Endodermal cell (in vitro differentiated cells): ENCODE measurements at regions not wholly inside any gene's neighbourhood (a gene's known extent, or its start where the extent isn't known, plus 50 kb on each side); places are given as distances from the start of the nearest gene placed in this dataset.

Experiments
- DNase-seq: peaks from one replicate; pipeline ENCODE4 v3.0.0-alpha.2; 2017
- H3K27ac ChIP-seq: 2 replicates; pipeline ENCODE4 v1.5.1; 2013; ENCODE audit warnings: mild to moderate bottlenecking, low read depth, low read length, moderate library complexity
- H3K27me3 ChIP-seq: 2 replicates; pipeline ENCODE4 v1.6.1; 2013; ENCODE audit warnings: mild to moderate bottlenecking, low read length, moderate library complexity; ENCODE audit not compliant: insufficient read depth, control insufficient read depth, poor library complexity, severe bottlenecking
- H3K36me3 ChIP-seq: 2 replicates; pipeline ENCODE4 v1.7.0; 2013; ENCODE audit warnings: mild to moderate bottlenecking, low read length, moderate library complexity; ENCODE audit not compliant: control insufficient read depth, insufficient read depth
- H3K4me1 ChIP-seq: one replicate; pipeline ENCODE4 v1.7.0; 2013; ENCODE audit warnings: low read length; ENCODE audit not compliant: control insufficient read depth, insufficient read depth
- H3K4me3 ChIP-seq: 2 replicates; pipeline ENCODE4 v1.5.1; 2013; ENCODE audit warnings: mild to moderate bottlenecking, low read length, moderate library complexity
- H3K9ac ChIP-seq: 2 replicates; pipeline ENCODE4 v1.6.1; 2013; ENCODE audit warnings: mild to moderate bottlenecking, low read length, moderate library complexity; ENCODE audit not compliant: poor library complexity, severe bottlenecking; ENCODE audit errors: extremely low read depth
- H3K9me3 ChIP-seq: 2 replicates; pipeline ENCODE4 v1.6.1; 2013; ENCODE audit warnings: mild to moderate bottlenecking, low read length, moderate library complexity; ENCODE audit not compliant: control insufficient read depth
- H3K27ac Mint-ChIP-seq: 2 replicates; pipeline ENCODE4 v1.8.0; 2020; ENCODE audit warnings: mixed read lengths
- H3K27me3 Mint-ChIP-seq: 2 replicates; pipeline ENCODE4 v1.8.0; 2021; ENCODE audit warnings: mild to moderate bottlenecking, mixed read lengths; ENCODE audit not compliant: insufficient read depth
- H3K36me3 Mint-ChIP-seq: 2 replicates; pipeline ENCODE4 v1.8.0; 2020; ENCODE audit warnings: low read depth, mixed read lengths
- H3K4me1 Mint-ChIP-seq: 2 replicates; pipeline ENCODE4 v1.8.0; 2020; ENCODE audit warnings: mixed read lengths
- H3K4me3 Mint-ChIP-seq: 2 replicates; pipeline ENCODE4 v1.8.0; 2020; ENCODE audit warnings: mild to moderate bottlenecking, moderate library complexity, mixed read lengths
- H3K9me3 Mint-ChIP-seq: 2 replicates; pipeline ENCODE4 v1.8.0; 2020; ENCODE audit warnings: mild to moderate bottlenecking, mixed read lengths
- CTCF ChIP-seq: fragments of 200-600 bp; sonication (generic); conservative IDR thresholded peaks from 2 replicates; pipeline ENCODE4 v1.5.0; 2021; ENCODE audit warnings: antibody characterized with exemption, mild to moderate bottlenecking
- WGBS, 2 experiments: methylation state at CpG; one replicate each; pipeline versions ENCODE4 v1.1.5 to v1.1.7; 2013; ENCODE audit warnings: missing lambda C conversion rate in 2 of 2, mixed read lengths in 1 of 2; ENCODE audit not compliant: insufficient coverage in 1 of 2, insufficient read length in 1 of 2; 5-methylcytosine and 5-hydroxymethylcytosine counted together

- H3K36me3 Mint-ChIP-seq: no peaks in the 10 kb centered on the region
- no peaks in the 10 kb centered on the region for H3K4me1 Mint-ChIP-seq
- DNase-seq: no peak
- TF ChIP-seq CTCF: no peak
- Histone ChIP-seq H3K9ac (no peak overlapping the region), H3K36me3 (no peaks in the 10 kb centered on the region), H3K27me3 (peaks cover 5% of the 10 kb centered on the region), H3K27ac (no peak overlapping the region), H3K9me3 (no peaks in the 10 kb centered on the region), H3K4me3 (no peak overlapping the region), H3K4me1 (no peaks in the 10 kb centered on the region)
- no peak overlapping the region for H3K27ac Mint-ChIP-seq
- H3K9me3 Mint-ChIP-seq: peaks cover 2% of the 10 kb centered on the region
- H3K4me3 Mint-ChIP-seq: no peak overlapping the region
- no peaks in the 10 kb centered on the region for H3K27me3 Mint-ChIP-seq
These were observed 337.9 kb upstream of the JAG1 start for GRCh38 chr20:11011653-11012052.

GRCh38 chr20:11012975-11013374, 339.2 kb upstream of the JAG1 start:
- Mint-ChIP-seq H3K27ac (no peak overlapping the region), H3K9me3 (no peaks in the 10 kb centered on the region)

GRCh38 chr20:11013801-11014200, 340.0 kb upstream of the JAG1 start:
- Histone ChIP-seq H3K9me3 (no peaks in the 10 kb centered on the region), H3K36me3 (no peaks in the 10 kb centered on the region), H3K27ac (no peak overlapping the region), H3K27me3 (peaks cover 5% of the 10 kb centered on the region), H3K4me3 (no peak overlapping the region), H3K4me1 (no peaks in the 10 kb centered on the region), H3K9ac (no peak overlapping the region)
- no peaks in the 10 kb centered on the region for H3K27me3 Mint-ChIP-seq
- H3K36me3 Mint-ChIP-seq: no peaks in the 10 kb centered on the region
- no peak overlapping the region for H3K27ac Mint-ChIP-seq
- no peak for DNase-seq
- H3K4me1 Mint-ChIP-seq: peaks cover 2% of the 10 kb centered on the region
- 78 to 96% methylated on average over 1 of the region's 1 CpG for WGBS, 2 experiments
- H3K4me3 Mint-ChIP-seq: no peak overlapping the region
- no peaks in the 10 kb centered on the region for H3K9me3 Mint-ChIP-seq
- no peak for TF ChIP-seq CTCF

More at GRCh38 chr20:11012975-11013374, 339.2 kb upstream of the JAG1 start:
- no peak overlapping the region for H3K9ac ChIP-seq
- Mint-ChIP-seq H3K4me3 (no peak overlapping the region), H3K4me1 (no peaks in the 10 kb centered on the region), H3K27me3 (no peaks in the 10 kb centered on the region), H3K36me3 (no peaks in the 10 kb centered on the region)
- no peak overlapping the region for H3K4me3 ChIP-seq
- peaks cover 5% of the 10 kb centered on the region for H3K27me3 ChIP-seq
- no peak for DNase-seq
- WGBS, 2 experiments: 86 to 100% methylated on average over 1 of the region's 2 CpGs
- H3K36me3 ChIP-seq: no peaks in the 10 kb centered on the region
- no peak for TF ChIP-seq CTCF
- no peaks in the 10 kb centered on the region for H3K9me3 ChIP-seq
- H3K4me1 ChIP-seq: no peaks in the 10 kb centered on the region
- H3K27ac ChIP-seq: no peak overlapping the region
